Muscle layer of colon (tissue), 2 donors: ENCODE measurements at regions not wholly inside any gene's neighbourhood (a gene's known extent, or its start where the extent isn't known, plus 50 kb on each side); places are given as distances from the start of the nearest gene placed in this dataset.

Experiments
- H3K27ac ChIP-seq: one replicate; pipeline ENCODE4 v1.7.0; 2013; ENCODE audit warnings: low read depth, mild to moderate bottlenecking, low read length, moderate library complexity
- H3K27me3 ChIP-seq, 2 donors: one replicate each; pipeline ENCODE4 v1.7.0; 2013; ENCODE audit warnings: low read length in 2 of 2, mild to moderate bottlenecking in 2 of 2; ENCODE audit not compliant: insufficient read depth in 2 of 2, control insufficient read depth in 1 of 2
- H3K36me3 ChIP-seq: one replicate; pipeline ENCODE4 v1.7.0; 2013; ENCODE audit warnings: mild to moderate bottlenecking, low read length; ENCODE audit not compliant: insufficient read depth
- H3K4me1 ChIP-seq: one replicate; pipeline ENCODE4 v1.7.0; 2013; ENCODE audit warnings: mild to moderate bottlenecking, low read length; ENCODE audit not compliant: insufficient read depth
- H3K4me3 ChIP-seq, 2 donors: one replicate each; pipeline ENCODE4 v1.7.0; 2013; ENCODE audit warnings: low read length in 2 of 2, low read depth in 1 of 2, mild to moderate bottlenecking in 1 of 2, moderate library complexity in 1 of 2
- H3K9ac ChIP-seq: one replicate; pipeline ENCODE4 v1.7.0; 2013; ENCODE audit warnings: low read length
- H3K9me3 ChIP-seq: one replicate; pipeline ENCODE4 v1.7.0; 2013; ENCODE audit warnings: mild to moderate bottlenecking, low read length
- donor health status: abdominal sarcoma.
- donor health status: Adenocarcinoma of cecum.

- Histone ChIP-seq H3K36me3 (no peaks in the 10 kb centered on the region), H3K9ac (no peak overlapping the region), H3K27ac (no peak overlapping the region), H3K4me1 (no peaks in the 10 kb centered on the region), H3K9me3 (no peaks in the 10 kb centered on the region), H3K4me3 (no peak overlapping the region), H3K27me3 (no peaks in the 10 kb centered on the region)
Measured at GRCh38 chr5:29790281-29790680, 1403.2 kb upstream of the CDH6 start.

DNA sequence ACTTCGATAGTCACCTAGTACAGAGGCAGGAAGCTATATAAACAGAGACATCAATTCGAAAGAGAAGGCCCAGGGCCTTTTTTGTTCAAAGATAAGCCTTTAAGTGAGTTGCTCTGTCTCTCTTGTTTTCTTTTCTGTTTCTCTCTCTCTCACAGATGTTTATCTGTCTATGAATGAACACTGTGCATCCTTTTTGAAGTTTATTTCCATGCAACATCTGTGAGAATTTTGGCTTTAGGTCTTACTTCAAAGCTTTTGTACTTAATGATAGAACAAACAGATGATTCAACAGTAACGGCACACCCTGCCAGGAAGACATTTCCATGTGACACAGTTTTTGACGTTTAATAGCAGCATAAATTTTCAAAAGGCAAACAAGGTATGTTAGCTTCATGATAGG is 1413.1 kb upstream of the CDH6 start:
- Histone ChIP-seq H3K9ac (no peak overlapping the region), H3K9me3 (no peaks in the 10 kb centered on the region), H3K27ac (no peak overlapping the region), H3K4me1 (no peaks in the 10 kb centered on the region), H3K36me3 (no peaks in the 10 kb centered on the region), H3K27me3 (no peaks in the 10 kb centered on the region), H3K4me3 (no peak overlapping the region)

DNA sequence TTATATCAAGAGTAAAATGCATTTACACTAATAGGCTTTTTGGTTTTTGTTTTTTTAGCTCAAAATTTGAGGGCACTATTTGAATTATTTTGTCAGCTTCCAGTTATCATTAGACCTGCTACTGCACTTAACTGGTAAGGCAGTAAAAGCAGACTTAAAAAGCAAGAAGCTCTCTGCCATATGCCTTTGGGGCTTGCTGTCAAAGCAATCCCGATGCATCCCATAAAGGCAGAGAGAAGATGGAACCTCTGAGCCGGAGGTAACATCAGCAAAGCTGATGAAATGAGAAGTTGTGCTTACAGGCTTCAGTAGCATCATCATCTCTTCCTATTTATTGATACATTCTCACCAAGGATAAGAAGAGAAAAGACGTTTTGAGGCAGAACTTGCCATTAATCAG is 1414.3 kb upstream of the CDH6 start:
- Histone ChIP-seq H3K9me3 (no peaks in the 10 kb centered on the region), H3K9ac (no peak overlapping the region), H3K27me3 (no peaks in the 10 kb centered on the region), H3K27ac (no peak overlapping the region), H3K4me3 (no peak overlapping the region), H3K4me1 (no peaks in the 10 kb centered on the region), H3K36me3 (no peaks in the 10 kb centered on the region)

GRCh38 chr5:29777373-29777772 is 1416.1 kb upstream of the CDH6 start:
- H3K9me3 ChIP-seq = no peaks in the 10 kb centered on the region
- no peaks in the 10 kb centered on the region for H3K27me3 ChIP-seq
- no peak overlapping the region for H3K4me3 ChIP-seq
- H3K36me3 ChIP-seq = no peaks in the 10 kb centered on the region
- H3K27ac ChIP-seq = no peak overlapping the region
- no peak overlapping the region for H3K9ac ChIP-seq
- no peaks in the 10 kb centered on the region for H3K4me1 ChIP-seq

- H3K27me3 ChIP-seq = no peaks in the 10 kb centered on the region
- H3K4me3 ChIP-seq = no peak overlapping the region
- H3K9ac ChIP-seq = no peak overlapping the region
- no peaks in the 10 kb centered on the region for H3K4me1 ChIP-seq
- H3K9me3 ChIP-seq = no peaks in the 10 kb centered on the region
- no peak overlapping the region for H3K27ac ChIP-seq
- no peaks in the 10 kb centered on the region for H3K36me3 ChIP-seq
Measured at GRCh38 chr5:29770936-29771335, 1422.5 kb upstream of the CDH6 start.

DNA sequence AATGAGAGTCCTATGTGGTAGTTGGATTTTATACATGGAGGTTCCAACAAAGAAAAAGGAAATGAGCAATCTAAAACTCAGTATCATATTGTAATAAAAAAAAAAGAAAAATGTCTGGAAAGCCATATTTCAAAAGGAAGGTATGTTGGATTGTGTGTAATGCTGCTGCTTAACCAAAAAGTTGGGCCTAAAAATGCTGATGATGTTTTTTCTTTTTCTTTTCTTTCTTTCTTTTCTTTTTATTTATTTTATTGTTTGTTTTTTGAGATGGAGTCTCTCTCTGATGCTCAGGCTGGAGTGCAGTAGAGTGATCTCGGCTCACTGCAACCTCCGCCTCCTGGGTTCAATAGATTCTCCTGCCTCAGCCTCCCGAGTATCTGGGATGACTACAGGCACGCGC is 1424.0 kb upstream of the CDH6 start:
- H3K4me1 ChIP-seq = no peaks in the 10 kb centered on the region
- H3K27ac ChIP-seq = no peak overlapping the region
- no peaks in the 10 kb centered on the region for H3K9me3 ChIP-seq
- H3K9ac ChIP-seq = no peak overlapping the region
- no peaks in the 10 kb centered on the region for H3K36me3 ChIP-seq
- no peaks in the 10 kb centered on the region for H3K27me3 ChIP-seq
- no peak overlapping the region for H3K4me3 ChIP-seq

DNA sequence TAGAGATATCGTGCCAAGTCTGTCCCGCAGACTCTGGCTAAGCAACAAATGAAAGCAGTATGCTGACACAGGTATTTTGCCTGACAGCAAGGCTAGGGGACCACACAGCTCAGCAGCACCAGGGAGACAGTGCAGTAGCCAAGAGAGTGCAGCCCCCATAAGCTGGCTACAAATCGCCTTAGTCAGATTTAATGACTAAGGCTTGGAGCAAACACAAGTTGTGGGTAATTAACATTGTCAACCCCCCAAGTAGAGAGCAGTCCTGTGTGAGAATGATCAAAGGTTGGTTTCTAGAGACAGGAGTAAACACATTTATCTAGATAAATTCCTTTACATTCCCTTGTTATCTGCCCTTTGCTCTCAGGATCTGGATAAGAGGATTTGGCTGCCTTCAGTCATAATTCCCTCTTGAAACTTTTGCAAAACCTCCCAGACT is 1434.5 kb upstream of the CDH6 start:
- Histone ChIP-seq H3K4me3 (no peak overlapping the region), H3K9me3 (no peaks in the 10 kb centered on the region), H3K36me3 (no peaks in the 10 kb centered on the region), H3K9ac (no peak overlapping the region), H3K27me3 (no peaks in the 10 kb centered on the region), H3K4me1 (no peaks in the 10 kb centered on the region), H3K27ac (no peak overlapping the region)

DNA sequence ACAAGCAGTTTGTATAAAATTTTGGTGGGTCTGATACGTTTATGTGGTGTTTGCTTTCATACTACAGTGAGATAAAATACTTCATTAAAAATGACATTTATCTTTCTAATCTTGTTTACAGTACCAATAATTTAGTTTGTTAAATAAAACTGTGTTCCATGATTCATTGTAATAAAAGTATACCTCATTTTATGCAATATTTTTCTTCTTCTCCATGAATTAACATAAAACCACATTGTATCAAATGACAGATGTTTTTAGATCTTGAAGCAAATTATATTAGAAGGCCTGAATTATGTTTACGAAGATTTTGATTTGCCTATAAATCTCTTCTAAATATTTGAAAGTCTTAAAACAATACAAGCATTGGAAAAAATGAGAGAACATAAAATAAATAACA is 1443.0 kb upstream of the CDH6 start:
- H3K4me1 ChIP-seq = no peaks in the 10 kb centered on the region
- no peaks in the 10 kb centered on the region for H3K36me3 ChIP-seq
- no peaks in the 10 kb centered on the region for H3K9me3 ChIP-seq
- no peaks in the 10 kb centered on the region for H3K27me3 ChIP-seq
- H3K27ac ChIP-seq = no peak overlapping the region
- H3K4me3 ChIP-seq = no peak overlapping the region
- H3K9ac ChIP-seq = no peak overlapping the region

- Histone ChIP-seq H3K4me1 (no peaks in the 10 kb centered on the region), H3K9me3 (no peaks in the 10 kb centered on the region), H3K4me3 (no peak overlapping the region), H3K36me3 (no peaks in the 10 kb centered on the region), H3K9ac (no peak overlapping the region), H3K27ac (no peak overlapping the region), H3K27me3 (no peaks in the 10 kb centered on the region)
Measured at GRCh38 chr5:29744618-29745017, 1448.9 kb upstream of the CDH6 start.

DNA sequence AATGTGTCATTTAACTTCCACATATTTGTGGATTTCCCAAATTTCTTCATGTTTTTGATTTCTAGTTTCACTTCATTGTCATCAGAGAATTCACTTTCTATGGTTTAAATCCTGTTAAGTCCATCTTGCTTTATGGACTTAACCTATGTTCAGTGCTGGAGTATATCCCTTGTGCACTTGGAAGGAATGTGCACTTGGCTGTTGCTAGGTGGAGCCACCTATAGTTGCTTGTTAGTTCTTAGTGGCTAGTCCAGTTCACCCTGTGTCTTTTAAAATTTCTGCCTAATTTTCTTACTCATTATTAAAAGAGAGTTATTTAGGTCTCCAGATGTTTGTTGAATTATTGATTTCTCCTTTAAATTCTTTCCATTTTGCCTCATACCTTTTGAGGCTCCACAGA is 1472.5 kb upstream of the CDH6 start:
- Histone ChIP-seq H3K9ac (no peak overlapping the region), H3K27me3 (no peaks in the 10 kb centered on the region), H3K9me3 (no peaks in the 10 kb centered on the region), H3K4me1 (no peaks in the 10 kb centered on the region), H3K4me3 (no peak overlapping the region), H3K27ac (no peak overlapping the region), H3K36me3 (no peaks in the 10 kb centered on the region)

GRCh38 chr5:29719171-29719570 is 1474.3 kb upstream of the CDH6 start:
- H3K27ac ChIP-seq = no peak overlapping the region
- H3K36me3 ChIP-seq = no peaks in the 10 kb centered on the region
- H3K4me3 ChIP-seq = no peak overlapping the region
- H3K9ac ChIP-seq = no peak overlapping the region
- no peaks in the 10 kb centered on the region for H3K4me1 ChIP-seq
- H3K9me3 ChIP-seq = no peaks in the 10 kb centered on the region
- H3K27me3 ChIP-seq = no peaks in the 10 kb centered on the region

- H3K9ac ChIP-seq = no peak overlapping the region
- H3K36me3 ChIP-seq = no peaks in the 10 kb centered on the region
- H3K4me1 ChIP-seq = no peaks in the 10 kb centered on the region
- no peaks in the 10 kb centered on the region for H3K9me3 ChIP-seq
- H3K27ac ChIP-seq = no peak overlapping the region
- H3K27me3 ChIP-seq = no peaks in the 10 kb centered on the region
- H3K4me3 ChIP-seq = no peak overlapping the region
Measured at GRCh38 chr5:29715167-29715566, 1478.3 kb upstream of the CDH6 start.
